Esophagus squamous epithelium (tissue), 5 donors: ENCODE measurements at regions not wholly inside any gene's neighbourhood (a gene's known extent, or its start where the extent isn't known, plus 50 kb on each side); places are given as distances from the start of the nearest gene placed in this dataset.
"Not testable (repeated sequence)": the region's sequence is repeated elsewhere in the genome, so short reads cannot be mapped to it uniquely, and the experiment has no call there.

Experiments
- DNase-seq: peaks from one replicate; lab custom pipeline; 2025; lab: John Stamatoyannopoulos, UW
- H3K27ac ChIP-seq, 4 donors: fragments of 200-600 bp; sonication (generic); one replicate each; pipeline ENCODE4 v1.5.1; 2016 to 2019; ENCODE audit warnings: mild to moderate bottlenecking in 1 of 4
- H3K27me3 ChIP-seq, 4 donors: fragments of 200-600 bp; sonication (generic); 1 replicate in 3 of 4; 2 replicates in 1 of 4; pipeline versions ENCODE4 v1.5.1 to v1.6.0; 2017 to 2021; ENCODE audit warnings: antibody characterized with exemption in 1 of 4
- H3K36me3 ChIP-seq, 3 donors: fragments of 200-600 bp; sonication (generic); one replicate each; pipeline ENCODE4 v1.5.1; 2016 to 2019
- H3K4me1 ChIP-seq, 3 donors: fragments of 200-600 bp; sonication (generic); one replicate each; pipeline ENCODE4 v1.5.1; 2017 to 2019
- H3K4me3 ChIP-seq, 4 donors: fragments of 200-600 bp; sonication (generic); 1 replicate in 3 of 4; 2 replicates in 1 of 4; pipeline ENCODE4 v1.5.1; 2016 to 2019; ENCODE audit warnings: mild to moderate bottlenecking in 2 of 4, moderate library complexity in 1 of 4
- H3K9me3 ChIP-seq, 3 donors: fragments of 200-600 bp; sonication (generic); one replicate each; pipeline ENCODE4 v1.5.1; 2016 to 2019
- CTCF ChIP-seq, 6 experiments: fragments of 450-650 bp in 4 of 6; fragments of 200-600 bp in 2 of 6; sonication (generic) in 2 of 6; IDR thresholded peaks; one replicate each; pipeline ENCODE4 v1.5.1; 2016 to 2019; ENCODE audit warnings: antibody characterized with exemption in 6 of 6, mild to moderate bottlenecking in 4 of 6, moderate library complexity in 4 of 6
- POLR2A ChIP-seq, 4 donors: fragments of 450-650 bp; IDR thresholded peaks; one replicate each; pipeline ENCODE4 v1.6.1; 2017; ENCODE audit warnings: antibody characterized with exemption in 4 of 4, mild to moderate bottlenecking in 4 of 4, moderate library complexity in 3 of 4
- WGBS, 2 donors: methylation state at CpG; one replicate each; pipeline ENCODE4 v1.1.5; 2018; 5-methylcytosine and 5-hydroxymethylcytosine counted together
- intact Hi-C: fragments of 100-400 bp; cut with DNase I; formaldehyde crosslinking; loops from one replicate; pipeline ENCODE4 v1.15.0; 2022
- donor health status: DM: yes; HTN: yes; CAD: no.

GRCh38 chr2:48227617-48228344 is 86.7 kb upstream of the FOXN2 start:
- Histone ChIP-seq H3K4me3 (no peak overlapping the region), H3K27ac (peak overlapping the region in 2 of 4 donors; percentile 38 to 44), H3K36me3 (no peaks in the 10 kb centered on the region), H3K27me3 (no peaks in the 10 kb centered on the region), H3K9me3 (no peaks in the 10 kb centered on the region), H3K4me1 (no peaks in the 10 kb centered on the region)
- no peak for DNase-seq
- intact Hi-C loops: no loop called here
- WGBS, 2 donors: 57 to 66% methylated on average over 3 of the region's 3 CpGs
- TF ChIP-seq POLR2A (IDR thresholded peaks at IDR 0.05): no peak
- no peak for TF ChIP-seq CTCF (IDR thresholded peaks at IDR 0.05)

GRCh38 chr2:48228345-48228684 is 86.2 kb upstream of the FOXN2 start:
- Histone ChIP-seq H3K27me3 (no peaks in the 10 kb centered on the region), H3K36me3 (no peaks in the 10 kb centered on the region), H3K27ac (peak overlapping the region in 1 of 4 donors; percentile 23), H3K4me3 (no peak overlapping the region), H3K4me1 (no peaks in the 10 kb centered on the region), H3K9me3 (no peaks in the 10 kb centered on the region)
- intact Hi-C loops: no loop called here
- TF ChIP-seq POLR2A (IDR thresholded peaks at IDR 0.05) (no peak), CTCF (IDR thresholded peaks at IDR 0.05) (no peak)
- 96 to 97% methylated on average over 2 of the region's 2 CpGs for WGBS, 2 donors
- no peak for DNase-seq

GRCh38 chr2:48229063-48229462 is 85.4 kb upstream of the FOXN2 start:
- no peak for TF ChIP-seq POLR2A (IDR thresholded peaks at IDR 0.05)
- Histone ChIP-seq H3K4me1 (no peaks in the 10 kb centered on the region), H3K36me3 (no peaks in the 10 kb centered on the region), H3K4me3 (no peak overlapping the region), H3K27ac (no peak overlapping the region), H3K9me3 (no peaks in the 10 kb centered on the region), H3K27me3 (no peaks in the 10 kb centered on the region)
- WGBS, 2 donors: 83 to 96% methylated on average over 5 of the region's 5 CpGs
- intact Hi-C loops: no loop called here
- no peak for DNase-seq

GRCh38 chr2:48230834-48231233 is 83.6 kb upstream of the FOXN2 start:
- H3K27me3 ChIP-seq: no peaks in the 10 kb centered on the region
- H3K9me3 ChIP-seq: no peaks in the 10 kb centered on the region
- WGBS, 2 donors: 83 to 86% methylated on average over 3 of the region's 3 CpGs
- no peak overlapping the region for H3K27ac ChIP-seq
- no peak overlapping the region for H3K4me3 ChIP-seq
- no peaks in the 10 kb centered on the region for H3K4me1 ChIP-seq
- H3K36me3 ChIP-seq: no peaks in the 10 kb centered on the region
- intact Hi-C loops: no loop called here
- no peak for TF ChIP-seq POLR2A (IDR thresholded peaks at IDR 0.05)
- no peak for TF ChIP-seq CTCF (IDR thresholded peaks at IDR 0.05)
- no peak for DNase-seq

- intact Hi-C loops: no loop called here
- no peak for TF ChIP-seq POLR2A (IDR thresholded peaks at IDR 0.05)
- no peak for TF ChIP-seq CTCF (IDR thresholded peaks at IDR 0.05)
- 31 to 50% methylated on average over 5 to 6 of the region's 6 CpGs for WGBS, 2 donors
- no peaks in the 10 kb centered on the region for H3K36me3 ChIP-seq
- no peaks in the 10 kb centered on the region for H3K9me3 ChIP-seq
- H3K4me1 ChIP-seq: no peaks in the 10 kb centered on the region
- no peak overlapping the region for H3K4me3 ChIP-seq
- no peak overlapping the region for H3K27ac ChIP-seq
- DNase-seq: no peak
- no peaks in the 10 kb centered on the region for H3K27me3 ChIP-seq
These were observed 82.1 kb upstream of the FOXN2 start for GRCh38 chr2:48232351-48232750.

- no peak for DNase-seq
- intact Hi-C loops: no loop called here
- Histone ChIP-seq H3K27ac (no peak overlapping the region), H3K4me1 (no peaks in the 10 kb centered on the region), H3K4me3 (no peak overlapping the region), H3K27me3 (no peaks in the 10 kb centered on the region), H3K9me3 (no peaks in the 10 kb centered on the region), H3K36me3 (no peaks in the 10 kb centered on the region)
- TF ChIP-seq POLR2A (IDR thresholded peaks at IDR 0.05) (no peak), CTCF (IDR thresholded peaks at IDR 0.05) (no peak)
- 67 to 90% methylated on average over 1 of the region's 1 CpG for WGBS, 2 donors
These were observed 81.5 kb upstream of the FOXN2 start for GRCh38 chr2:48233005-48233404.

- DNase-seq, H3K4me1 ChIP-seq, H3K9me3 ChIP-seq, H3K4me3 ChIP-seq, H3K27ac ChIP-seq, H3K27me3 ChIP-seq, intact Hi-C loops, H3K36me3 ChIP-seq: not testable (repeated sequence)
- WGBS, 2 donors: 98 to 100% methylated on average over 4 to 5 of the region's 5 CpGs
These were observed 80.7 kb upstream of the FOXN2 start for GRCh38 chr2:48233824-48234223.
